HG03159 (cell line): ENCODE measurements at regions not wholly inside any gene's neighbourhood (a gene's known extent, or its start where the extent isn't known, plus 50 kb on each side); places are given as distances from the start of the nearest gene placed in this dataset.
"Not testable (repeated sequence)": the region's sequence is repeated elsewhere in the genome, so short reads cannot be mapped to it uniquely, and the experiment has no call there.

Experiments
- ATAC-seq: cut with Tn5 transposase; IDR thresholded peaks from one replicate; pipeline ENCODE4 v1.9.1; 2021; ENCODE audit warnings: mild to moderate bottlenecking, moderate library complexity; ENCODE audit not compliant: unreplicated experiment

DNA sequence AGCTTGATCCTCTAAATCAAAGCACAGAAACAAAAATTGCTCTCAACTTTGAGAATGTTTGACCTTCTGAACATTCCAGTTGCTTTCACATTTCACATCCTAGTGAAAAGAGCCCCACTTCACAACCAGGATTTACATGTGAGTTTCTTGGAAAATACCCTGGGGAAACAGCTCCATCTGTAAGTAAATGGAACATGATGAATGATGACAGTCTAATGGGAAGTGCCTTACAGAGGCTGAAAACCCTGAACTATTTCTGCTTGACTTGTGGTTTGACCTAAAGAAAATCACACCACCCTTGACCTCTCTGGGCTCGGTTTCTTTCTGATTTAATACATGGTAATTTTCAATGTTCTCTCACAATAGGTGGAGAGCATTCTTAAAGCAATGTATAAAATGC lies 499.4 kb upstream of the API5 start:
- ATAC-seq = no peak

DNA sequence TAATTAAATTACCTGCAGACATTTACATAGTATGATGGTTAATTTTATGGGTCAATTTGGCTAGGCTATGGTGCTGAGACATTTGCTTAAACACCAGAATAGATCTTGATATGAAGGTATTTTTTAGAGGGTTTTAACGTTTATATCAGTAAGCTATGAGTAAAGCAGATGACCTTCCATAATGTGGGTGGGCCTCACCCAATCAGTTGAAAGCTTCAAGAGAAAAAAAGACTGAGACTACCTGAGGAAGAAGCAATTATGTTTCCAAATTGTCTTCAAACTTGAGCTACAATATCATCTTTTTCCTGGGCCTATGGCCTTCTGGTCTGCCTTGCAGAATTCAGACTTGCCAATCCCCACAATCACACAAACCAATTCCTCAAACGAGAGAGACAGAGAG lies 498.8 kb upstream of the API5 start:
- no peak for ATAC-seq

DNA sequence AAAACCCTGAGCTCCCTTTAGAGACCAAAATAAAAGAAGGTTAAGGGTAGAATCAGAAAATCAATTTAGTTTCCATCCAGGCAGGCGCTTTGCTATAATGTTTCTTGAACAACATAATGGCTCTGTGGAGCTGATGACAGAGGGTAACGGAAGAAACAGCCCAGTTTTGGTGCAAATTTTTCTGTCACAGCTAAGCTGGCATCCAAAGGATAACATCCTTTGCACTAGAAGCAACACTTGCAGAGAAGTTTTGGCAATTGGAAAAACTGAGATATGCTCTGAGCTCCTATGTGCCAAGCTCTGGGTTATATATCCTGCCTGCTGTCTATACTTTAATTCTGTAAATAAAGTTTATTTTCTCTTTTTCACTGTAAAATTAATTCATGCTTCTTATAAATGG lies 495.3 kb upstream of the API5 start:
- ATAC-seq = no peak

DNA sequence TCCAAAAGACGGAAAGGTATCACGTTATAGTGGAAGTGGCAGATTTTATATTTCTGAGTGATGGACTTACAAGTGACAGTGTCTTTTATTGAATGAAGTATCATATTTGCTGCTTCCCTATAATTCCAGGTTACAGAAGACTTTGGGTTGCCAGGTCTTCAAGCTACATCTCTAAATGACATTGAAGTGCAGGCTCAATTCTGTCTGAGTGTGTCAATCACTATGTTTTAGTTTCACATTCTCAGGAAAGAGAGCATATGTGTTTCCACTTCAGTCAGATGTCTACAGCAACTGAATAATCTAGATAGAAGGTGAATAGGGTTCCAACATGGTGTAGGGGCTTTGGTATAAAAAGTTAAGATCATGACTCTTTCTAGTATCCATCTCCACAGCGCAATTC lies 492.7 kb upstream of the API5 start:
- no peak for ATAC-seq

DNA sequence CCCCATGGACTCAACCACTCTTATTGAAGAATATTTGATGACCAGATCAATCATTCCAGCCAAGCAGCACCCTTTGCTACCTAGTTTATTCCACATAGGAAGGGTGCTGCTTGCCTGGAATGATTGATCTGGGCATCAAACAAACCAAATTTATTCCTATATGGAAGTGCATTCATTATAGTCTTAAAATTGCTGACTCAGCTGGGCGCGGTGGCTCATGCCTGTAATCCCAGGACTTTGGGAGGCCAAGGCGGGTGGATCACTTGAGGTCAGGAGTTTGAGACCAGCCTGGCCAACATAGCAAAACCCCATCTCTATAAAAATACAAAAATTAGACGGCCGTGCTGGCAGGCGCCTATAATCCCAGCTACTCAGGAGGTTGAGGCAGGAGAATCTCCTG lies 489.6 kb upstream of the API5 start:
- not testable (repeated sequence) for ATAC-seq

DNA sequence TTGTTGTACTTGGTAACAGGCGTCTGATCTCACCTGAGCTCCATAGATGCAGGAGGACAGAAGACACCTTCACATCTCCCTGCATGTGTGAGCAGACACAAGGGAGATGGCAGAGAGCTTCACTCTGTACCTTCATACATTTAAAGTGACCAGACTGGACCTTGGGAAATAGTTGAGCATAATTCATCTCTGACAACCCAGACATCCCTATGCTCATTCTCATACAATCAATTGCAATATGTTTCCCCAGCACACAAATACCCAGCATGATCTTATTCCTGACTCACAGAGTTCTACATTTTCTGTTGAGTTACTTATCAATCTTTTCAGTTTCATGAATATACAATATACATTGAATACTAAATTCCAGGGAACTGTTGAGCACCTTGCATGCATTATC lies 488.2 kb upstream of the API5 start:
- no peak for ATAC-seq

DNA sequence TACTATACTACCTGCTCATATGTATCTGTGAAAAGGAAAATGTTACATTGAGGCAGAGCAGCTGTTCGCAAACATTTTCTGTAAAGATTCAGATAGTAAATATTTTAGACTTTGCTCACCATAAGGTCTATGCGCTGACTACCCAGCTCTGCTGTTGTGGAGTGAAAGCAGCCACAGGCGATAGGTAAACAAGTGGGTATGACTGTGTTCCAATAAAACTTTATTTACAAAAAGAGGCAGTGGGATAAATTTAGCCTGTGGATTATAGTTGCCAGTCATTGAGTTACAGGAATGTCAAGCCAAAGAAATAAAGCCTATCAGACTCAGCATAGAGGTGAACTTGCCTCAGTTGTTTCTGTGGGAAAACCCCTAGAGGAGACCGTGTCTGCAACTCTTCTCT lies 487.7 kb upstream of the API5 start:
- no peak for ATAC-seq

DNA sequence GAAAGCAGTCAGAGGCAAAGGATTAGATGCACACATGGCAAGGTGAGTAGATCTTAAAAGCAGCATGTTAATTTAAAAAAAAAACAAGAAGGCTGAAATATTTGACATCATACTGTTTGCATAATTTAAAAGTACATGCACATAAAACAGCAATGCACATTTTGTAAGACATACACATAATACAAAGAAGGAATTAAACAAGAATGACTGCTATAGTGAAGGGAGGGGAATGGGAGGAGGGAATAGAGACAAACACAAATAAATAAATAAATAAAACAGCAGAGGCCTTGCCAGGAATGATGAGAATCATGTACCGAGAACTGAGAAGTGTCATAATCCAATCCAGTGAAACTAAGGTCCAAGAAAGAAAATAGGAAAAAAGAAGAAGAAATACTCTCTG lies 486.2 kb upstream of the API5 start:
- ATAC-seq = no peak

DNA sequence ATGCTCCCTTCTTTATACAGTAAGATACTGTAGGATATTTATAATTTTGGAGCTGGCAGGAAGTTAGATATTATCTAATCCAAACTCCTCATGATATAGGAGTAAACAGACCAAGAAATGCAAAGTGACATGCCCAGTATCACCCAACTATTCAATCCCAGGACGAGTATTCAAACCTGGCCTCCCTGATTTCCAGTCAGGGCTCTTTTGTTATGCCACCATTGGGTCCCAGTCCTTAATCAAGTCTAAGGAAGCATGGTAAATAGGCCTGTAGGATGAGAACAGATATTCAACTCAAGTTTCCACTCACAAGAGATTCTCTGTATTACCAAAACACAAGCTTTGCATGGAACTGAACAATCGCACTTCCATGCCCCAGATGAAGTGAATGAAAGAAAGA lies 484.0 kb upstream of the API5 start:
- no peak for ATAC-seq

DNA sequence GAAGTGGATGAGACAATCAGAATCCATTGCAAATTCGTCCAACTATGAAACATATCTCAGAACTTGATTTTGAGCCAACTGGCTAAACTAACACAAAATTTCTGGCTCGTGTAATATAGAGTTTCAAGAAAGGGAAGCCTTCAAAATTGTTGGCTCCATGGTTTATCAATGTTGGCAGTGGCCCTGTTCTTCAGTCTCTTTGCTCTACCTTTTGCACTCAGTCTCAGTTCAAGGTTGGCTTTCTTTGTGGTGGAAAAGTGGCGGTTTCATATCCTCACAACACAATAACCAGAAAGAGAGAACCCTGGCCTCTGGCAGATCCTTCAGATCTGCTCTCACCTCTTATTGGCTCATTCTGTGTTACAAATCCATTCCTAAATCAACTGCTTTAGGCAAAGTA lies 473.8 kb upstream of the API5 start:
- no peak for ATAC-seq

DNA sequence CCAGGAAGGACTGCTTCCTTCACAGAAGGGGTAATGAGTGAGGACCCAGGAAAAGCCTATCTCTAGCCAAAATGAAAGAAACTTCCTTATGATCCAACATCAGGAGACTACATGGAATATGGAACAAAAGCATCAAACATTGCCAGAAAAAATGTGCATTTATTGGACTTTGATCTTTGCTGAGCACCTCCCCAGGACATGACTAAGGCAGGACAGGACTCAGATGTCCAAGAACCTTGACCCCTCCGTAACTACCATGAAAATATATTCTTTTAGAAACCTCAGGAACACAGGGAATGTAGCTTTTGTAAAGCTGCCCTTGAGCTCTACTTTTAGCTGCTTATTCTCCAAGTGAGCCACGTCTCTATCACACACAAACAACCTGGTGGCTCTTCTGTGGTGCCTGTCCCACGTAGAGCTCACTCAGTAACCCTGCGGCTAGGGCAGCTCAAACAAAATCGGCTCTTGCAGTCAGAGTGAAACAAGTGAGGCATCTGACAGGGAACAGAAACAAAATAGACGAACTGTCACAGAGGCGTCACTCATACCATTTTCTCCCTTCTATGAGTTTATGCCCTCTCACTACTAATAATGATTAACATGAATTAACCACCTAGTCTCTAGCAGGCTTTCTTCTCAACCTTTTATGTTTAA lies 471.5 kb upstream of the API5 start:
- ATAC-seq = no peak

DNA sequence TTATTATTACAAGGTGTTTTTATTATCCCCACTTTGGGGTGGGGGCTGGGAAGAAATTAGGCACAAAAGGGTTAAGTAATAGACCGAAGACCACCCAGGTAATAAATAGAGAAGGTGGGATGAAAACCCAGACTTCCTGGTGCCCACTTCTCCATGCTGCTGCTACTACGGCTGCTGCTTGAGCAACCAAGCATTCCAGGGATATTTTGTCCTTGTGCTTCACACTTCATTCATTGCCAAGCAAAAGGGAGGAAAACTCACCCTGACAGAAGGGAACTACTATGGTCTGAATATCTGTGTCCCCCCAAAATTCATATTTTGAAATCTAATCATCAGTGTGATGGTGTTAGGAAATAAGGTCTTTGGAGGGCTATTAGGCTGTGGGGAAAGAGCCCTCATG lies 470.9 kb upstream of the API5 start:
- ATAC-seq = no peak

DNA sequence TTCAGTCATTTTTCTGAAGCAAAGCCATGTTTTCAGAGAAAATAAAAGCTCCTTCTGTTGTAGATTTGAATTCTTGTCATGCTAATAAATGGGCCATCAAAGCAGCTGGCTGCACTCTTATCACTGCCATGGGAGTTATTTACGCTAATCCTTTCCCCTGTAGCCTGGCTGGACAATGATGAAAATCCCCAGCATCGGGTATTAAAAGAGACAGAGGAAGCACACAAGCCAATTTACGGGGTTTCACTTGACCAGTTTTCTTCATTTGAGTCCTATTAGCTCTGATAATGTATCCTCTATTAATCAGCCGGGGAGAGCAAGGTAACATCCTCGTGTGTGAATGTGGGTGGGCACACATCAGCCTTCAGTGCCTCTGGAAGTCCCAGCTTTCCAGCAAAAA lies 470.2 kb upstream of the API5 start:
- no peak for ATAC-seq

DNA sequence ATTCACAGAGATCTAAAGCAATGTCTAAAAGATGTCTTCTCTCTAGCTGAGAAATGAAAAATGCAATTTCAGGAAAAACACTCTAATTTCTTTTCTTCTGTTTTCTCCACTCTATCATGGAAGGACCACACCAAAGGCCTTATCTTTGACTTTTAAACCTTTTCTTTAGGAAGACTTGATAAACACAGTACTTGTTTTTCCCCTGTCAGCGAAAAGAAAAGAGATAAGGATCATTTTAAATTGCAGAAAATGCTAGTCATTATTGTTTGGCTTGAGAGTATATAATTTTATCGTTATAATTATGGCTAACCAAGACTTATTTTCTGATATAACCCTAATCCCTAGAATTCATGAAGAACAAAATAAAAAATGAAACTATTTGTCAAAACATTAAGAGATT lies 462.4 kb upstream of the API5 start:
- no peak for ATAC-seq

DNA sequence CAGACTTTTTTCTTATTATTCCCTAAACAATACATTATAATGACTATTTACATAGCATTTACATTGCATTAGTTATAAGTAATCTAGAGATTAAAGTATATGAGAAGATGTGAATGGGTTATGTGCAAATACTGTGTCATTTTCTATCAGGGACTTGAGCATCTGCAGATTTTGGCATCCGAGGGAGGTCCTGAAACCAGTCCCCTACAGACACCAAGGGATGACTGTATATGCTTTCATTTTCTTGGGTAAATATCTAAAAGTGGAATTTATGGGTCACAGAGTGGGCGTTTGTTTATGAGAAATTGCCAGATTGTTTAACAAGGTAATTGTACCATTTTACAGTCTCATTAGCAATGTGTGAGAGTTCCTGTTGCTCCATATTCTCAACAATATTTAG lies 454.5 kb upstream of the API5 start:
- no peak for ATAC-seq

DNA sequence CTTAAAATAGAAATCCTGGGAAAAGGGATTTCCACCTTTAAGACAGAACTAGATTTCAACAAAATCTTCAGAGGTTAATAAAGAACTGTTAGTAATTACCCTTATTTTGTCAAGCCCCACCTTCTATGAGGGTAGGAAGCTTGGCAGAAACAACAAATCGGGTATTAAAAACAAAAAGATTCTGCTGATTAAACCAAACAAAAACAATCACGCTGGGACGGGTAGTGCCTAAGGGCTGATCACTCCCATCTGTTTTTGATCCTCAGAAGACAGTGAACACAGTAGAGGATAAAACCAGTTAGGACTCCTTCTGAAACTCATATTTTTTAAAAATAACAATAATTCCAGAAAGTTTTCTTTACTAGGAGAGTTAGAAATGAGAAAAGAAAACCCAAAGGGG lies 441.3 kb upstream of the API5 start:
- ATAC-seq = no peak

DNA sequence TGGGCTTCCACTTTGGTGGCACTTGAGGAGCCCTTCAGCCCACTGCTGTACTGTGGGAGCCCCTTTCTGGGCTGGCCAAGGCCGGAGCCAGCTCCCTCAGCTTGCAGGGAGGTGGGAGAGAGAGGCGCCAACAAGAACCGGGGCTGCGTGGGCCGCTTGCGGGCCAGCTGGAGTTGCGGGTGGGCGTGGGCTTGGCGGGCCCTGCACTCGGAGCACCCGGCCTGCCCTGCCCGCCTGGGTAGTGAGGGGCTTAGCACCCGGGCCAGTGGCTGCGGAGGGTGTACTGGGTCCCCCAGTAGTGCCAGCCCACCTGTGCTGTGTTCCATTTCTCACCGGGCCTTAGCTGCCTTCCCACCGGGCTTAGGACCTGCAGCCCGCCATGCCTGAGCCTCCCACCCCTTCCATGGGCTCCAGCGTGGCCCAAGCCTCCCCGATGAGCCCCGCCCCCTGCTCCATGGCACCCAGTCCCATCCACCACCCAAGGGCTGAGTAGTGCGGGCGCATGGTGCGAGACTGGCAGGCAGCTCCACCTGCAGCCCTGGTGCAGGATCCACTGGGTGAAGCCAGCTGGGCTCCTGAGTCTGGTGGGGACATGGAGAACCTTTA lies 437.9 kb upstream of the API5 start:
- not testable (repeated sequence) for ATAC-seq

DNA sequence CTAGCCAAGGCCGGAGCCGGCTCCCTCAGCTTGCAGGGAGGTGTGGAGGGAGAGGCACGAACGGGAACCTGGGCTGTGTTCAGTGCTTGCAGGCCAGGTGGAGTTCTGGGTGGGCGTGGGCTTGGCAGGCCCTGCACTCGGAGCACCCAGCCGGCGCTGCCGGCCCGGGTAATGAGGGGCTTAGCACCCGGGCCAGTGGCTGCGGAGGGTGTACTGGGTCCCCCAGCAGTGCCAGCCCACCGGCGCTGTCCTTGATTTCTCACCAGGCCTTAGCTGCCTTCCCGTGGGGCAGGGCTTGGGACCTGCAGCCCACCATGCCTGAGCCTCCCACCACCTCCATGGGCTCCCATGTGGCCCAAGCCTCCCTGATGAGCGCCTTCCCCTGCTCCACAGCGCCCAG lies 430.5 kb upstream of the API5 start:
- not testable (repeated sequence) for ATAC-seq

DNA sequence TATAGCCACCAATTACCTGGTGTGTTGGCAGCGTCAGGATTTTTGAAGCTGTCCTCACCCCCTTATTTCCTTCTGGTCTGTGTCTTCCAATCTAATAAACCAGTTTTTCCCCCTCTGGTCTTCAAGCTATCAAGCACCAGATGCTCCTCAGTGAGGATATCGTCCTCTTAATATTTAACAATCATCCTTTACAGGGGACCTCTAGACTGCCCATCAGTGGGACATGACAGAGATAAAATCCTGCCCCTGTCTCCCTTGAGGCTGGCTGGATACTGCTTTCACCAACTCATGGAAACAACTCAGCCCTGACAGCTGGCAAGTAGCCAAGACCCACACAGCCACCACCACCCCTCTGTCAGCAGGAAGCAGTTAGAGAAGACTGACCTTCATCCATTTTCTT lies 421.0 kb upstream of the API5 start:
- no peak for ATAC-seq

DNA sequence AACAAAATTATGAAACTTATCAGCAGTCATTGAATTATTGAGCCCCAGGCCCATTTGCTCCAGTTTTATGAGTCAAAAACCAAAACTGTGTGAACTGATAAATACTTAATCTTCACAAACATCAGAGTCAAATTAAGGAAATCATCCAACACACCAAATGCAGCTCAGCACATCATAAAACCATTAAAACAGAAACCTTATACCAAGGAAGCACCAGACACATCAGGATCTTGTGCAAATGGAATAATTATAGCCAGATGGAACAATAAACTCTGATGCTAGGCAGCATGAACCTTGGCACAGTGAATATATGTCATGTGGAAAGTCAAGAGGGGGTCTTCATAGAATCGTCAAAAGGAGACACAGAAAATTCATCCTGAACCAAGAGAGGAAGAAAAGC lies 410.7 kb upstream of the API5 start:
- ATAC-seq = no peak

DNA sequence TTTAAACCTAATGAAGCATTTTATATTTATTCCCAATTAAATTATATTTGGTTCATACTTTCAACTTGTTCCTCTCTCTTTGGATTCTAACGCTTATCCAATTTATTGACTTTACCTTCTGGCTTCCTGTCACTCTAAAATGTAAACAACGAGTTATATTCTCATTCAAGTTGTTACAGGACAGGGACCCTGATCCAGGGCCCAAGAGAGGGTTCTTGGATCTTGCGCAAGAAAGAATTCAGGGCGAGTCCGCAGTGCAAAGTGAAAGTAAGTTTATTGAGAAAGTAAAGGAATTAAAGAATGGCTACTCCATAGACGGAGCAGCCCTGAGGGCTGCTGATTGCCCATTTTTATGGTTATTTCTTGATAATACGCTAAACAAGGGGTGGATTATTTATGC lies 405.6 kb upstream of the API5 start:
- ATAC-seq = no peak

DNA sequence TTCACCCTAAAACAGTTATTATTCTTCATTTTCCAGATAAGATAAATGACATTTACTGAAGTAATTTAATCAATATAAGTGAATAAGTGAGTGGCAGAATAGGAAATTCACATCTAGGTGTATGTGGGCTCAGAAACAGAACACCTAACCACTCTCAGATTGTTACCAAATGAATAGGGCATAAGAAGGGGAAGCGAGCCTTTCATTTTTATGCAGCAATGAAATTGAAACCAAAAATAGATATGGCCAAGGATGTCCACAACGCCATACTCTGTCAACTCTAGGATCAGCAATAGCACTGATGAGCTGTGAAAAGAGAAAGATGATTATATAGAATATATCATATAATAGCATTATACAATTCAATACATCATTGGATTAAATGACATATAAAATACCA lies 398.1 kb upstream of the API5 start:
- peak; percentile 79 for ATAC-seq

DNA sequence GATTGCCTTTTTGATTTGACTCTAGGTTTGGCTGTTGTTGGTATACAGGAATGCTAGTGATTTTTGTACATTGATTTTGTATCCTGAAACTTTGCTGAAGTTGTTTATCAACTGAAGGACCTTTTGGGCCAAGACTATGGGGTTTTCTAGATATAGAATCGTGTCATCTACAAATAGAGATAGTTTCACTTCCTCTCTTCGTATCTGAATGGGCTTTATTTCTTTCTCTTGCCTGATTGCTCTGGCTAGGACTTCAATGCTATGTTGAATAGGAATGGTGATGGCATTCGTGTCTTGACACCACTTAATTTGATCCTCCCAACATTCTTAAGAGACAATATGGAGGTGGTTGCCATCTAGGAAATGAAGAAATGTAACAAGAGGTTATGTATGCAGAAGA lies 388.1 kb upstream of the API5 start:
- no peak for ATAC-seq
